ENCODE measurements at regions not wholly inside any gene's neighbourhood (a gene's known extent, or its start where the extent isn't known, plus 50 kb on each side); places are given as distances from the start of the nearest gene placed in this dataset.
"Not testable (repeated sequence)": the region's sequence is repeated elsewhere in the genome, so short reads cannot be mapped to it uniquely, and the experiment has no call there.

DNA sequence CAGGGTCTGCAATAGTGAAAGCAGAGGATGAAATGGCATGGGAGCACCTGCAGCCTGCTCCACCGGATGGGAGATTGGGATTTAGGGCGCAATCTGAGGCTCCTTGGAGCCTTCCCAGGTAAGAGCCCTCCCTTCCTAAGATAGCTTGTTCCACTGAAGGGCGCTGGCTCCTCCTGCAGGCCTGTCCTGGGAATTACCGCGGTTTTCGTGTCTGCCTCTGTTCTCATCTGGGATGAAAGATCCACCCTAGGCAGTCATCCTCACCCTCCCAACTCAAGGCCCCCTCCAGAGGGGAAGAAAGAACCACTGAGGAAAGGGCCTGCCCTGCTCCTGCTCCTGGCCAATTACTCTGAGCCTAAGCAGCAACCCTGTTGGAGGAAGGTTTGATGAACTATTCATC, 547.5 kb downstream of the SMARCA1 start:
- TF ChIP-seq, protein P1, sequence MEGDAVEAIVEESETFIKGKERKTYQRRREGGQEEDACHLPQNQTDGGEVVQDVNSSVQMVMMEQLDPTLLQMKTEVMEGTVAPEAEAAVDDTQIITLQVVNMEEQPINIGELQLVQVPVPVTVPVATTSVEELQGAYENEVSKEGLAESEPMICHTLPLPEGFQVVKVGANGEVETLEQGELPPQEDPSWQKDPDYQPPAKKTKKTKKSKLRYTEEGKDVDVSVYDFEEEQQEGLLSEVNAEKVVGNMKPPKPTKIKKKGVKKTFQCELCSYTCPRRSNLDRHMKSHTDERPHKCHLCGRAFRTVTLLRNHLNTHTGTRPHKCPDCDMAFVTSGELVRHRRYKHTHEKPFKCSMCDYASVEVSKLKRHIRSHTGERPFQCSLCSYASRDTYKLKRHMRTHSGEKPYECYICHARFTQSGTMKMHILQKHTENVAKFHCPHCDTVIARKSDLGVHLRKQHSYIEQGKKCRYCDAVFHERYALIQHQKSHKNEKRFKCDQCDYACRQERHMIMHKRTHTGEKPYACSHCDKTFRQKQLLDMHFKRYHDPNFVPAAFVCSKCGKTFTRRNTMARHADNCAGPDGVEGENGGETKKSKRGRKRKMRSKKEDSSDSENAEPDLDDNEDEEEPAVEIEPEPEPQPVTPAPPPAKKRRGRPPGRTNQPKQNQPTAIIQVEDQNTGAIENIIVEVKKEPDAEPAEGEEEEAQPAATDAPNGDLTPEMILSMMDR (IDR thresholded peaks at IDR 0.05; ENCODE audit: control insufficient read depth, insufficient read depth, low read depth, low read length, missing control alignments), result peak; percentile 34
- H3K4me3 ChIP-seq (ENCODE audit: control insufficient read depth, low read depth, low read length), result no peak overlapping the region
- no peak for DNase-seq (ENCODE audit: low read depth)

DNA sequence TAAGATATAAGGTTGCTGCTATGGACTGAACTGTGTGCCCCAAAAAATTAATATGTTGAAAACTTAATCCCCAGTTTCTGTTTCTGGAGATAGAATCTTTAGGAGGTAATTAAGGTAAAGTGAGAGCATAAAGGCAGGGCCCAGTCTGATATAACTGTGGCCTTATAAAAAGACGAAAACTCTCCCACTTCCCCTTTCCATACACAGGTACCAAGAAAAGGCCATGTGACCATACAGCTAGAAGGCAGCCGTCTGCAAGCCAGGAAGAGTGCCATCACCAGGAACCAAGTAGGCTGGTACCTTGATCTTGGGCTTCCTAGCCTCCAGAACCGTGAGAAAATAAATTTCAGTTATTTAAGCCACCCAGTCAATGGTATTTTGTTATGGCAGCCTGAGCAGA, 550.3 kb downstream of the SMARCA1 start:
- TF ChIP-seq, protein P1 (IDR thresholded peaks at IDR 0.05; ENCODE audit: control insufficient read depth, insufficient read depth, low read depth, low read length, missing control alignments), result no peak
- DNase-seq (ENCODE audit: low read depth), result no peak
- no peak overlapping the region for H3K4me3 ChIP-seq (ENCODE audit: control insufficient read depth, low read depth, low read length)

DNA sequence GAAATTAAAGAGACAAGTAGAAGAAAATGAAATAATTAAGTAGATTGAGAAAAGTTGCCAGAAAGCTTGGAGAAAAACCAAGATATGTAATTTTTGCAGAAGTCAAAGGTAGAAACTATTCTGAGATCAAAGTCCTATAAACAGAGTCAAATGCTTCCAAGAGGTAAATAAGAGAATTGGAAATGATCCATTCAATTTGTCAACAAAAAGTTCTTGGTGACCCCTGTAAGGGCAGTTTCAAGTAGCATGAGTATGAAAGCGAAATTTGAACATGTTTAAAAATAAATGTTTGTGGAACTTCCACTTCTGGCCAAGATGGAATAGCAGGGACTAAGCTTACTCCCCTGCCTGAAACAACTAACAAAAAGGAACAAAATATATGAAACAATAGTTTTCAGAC, 562.0 kb downstream of the SMARCA1 start:
- no peak overlapping the region for H3K4me3 ChIP-seq (ENCODE audit: control insufficient read depth, low read depth, low read length)
- TF ChIP-seq, protein P1 (IDR thresholded peaks at IDR 0.05; ENCODE audit: control insufficient read depth, insufficient read depth, low read depth, low read length, missing control alignments), result no peak
- DNase-seq (ENCODE audit: low read depth), result no peak

DNA sequence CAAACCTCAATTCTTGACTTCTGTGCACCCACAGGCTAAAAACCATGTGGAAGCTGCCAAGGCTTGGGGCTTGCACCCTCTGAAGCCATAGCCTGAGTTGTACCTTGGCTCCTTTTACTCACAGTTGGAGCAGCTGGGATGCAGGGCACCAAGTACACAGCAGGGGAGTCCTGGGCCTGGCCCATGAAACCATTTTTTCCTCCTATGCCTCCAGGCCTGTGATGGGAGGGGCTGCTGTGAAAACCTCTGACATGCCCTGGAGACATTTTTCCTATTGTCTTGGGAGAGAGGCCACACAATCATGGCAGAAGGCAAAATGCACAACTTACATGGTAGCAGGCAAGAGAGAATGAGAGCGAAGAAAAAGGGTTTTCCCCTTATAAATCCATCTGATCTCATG, 568.6 kb downstream of the SMARCA1 start:
- H3K4me3 ChIP-seq (ENCODE audit: control insufficient read depth, low read depth, low read length); DNase-seq (ENCODE audit: low read depth): not testable (repeated sequence)

DNA sequence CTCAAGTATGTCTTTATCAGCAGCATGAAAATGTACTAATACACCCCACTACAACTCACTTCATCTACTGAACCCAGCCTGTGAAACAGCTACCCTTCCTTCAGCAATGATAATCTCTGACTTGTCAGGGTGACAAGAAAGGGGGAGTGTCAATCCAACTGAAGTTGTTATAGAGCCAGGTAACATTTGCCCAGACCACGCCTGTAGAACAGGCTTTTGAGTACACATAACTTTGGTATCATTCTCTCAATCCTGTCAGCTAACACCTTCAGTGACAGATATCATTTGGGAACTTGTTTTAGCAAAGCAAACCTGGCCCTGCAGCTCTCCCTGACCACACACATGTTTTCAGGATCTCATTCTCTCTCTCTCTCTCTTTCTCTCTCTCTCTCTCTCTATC, 592.2 kb downstream of the SMARCA1 start:
- TF ChIP-seq, protein P1 (IDR thresholded peaks at IDR 0.05; ENCODE audit: control insufficient read depth, insufficient read depth, low read depth, low read length, missing control alignments), result no peak

DNA sequence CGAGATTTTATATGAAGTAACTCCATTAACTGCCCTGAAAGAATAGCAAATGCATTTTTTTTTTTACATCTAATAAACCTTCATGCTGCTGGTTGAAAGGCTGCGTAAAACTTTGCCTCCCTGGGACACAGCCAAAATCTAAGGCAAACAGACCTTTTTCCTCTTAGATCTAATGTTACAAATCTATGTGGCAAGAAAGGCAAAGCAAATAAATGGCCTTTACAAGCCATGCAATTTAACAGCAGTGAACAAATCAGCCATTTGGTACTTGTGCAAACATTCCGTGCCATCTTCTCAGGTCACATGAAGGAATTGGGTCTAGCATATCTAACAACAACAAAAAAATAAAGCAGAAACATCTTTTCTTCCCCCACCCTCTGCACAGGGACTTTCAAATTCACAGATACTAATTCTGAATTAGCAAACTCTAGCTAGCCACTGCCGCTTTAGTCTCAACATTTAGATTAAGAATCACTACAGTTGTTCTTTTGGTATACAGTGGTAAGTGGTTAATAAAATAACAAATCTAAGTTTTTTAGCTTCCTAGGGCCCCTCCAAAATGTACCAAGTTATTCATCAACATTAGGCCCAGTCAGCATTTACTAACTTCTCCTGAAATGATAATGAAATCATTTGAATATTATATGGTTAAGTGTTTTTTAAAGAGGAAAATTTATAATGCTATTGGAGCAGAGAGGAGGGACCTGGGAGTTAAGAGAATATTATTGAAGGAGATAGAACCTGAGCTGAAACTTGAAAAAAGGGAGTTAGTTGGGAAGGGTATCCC, 593.8 kb downstream of the SMARCA1 start:
- TF ChIP-seq, protein P1 (IDR thresholded peaks at IDR 0.05; ENCODE audit: control insufficient read depth, insufficient read depth, low read depth, low read length, missing control alignments), result no peak
- DNase-seq (ENCODE audit: low read depth), result no peak
- H3K4me3 ChIP-seq (ENCODE audit: control insufficient read depth, low read depth, low read length), result no peak overlapping the region

More for the DNA sequence above, 592.2 kb downstream of the SMARCA1 start:
- no peak for DNase-seq (ENCODE audit: low read depth)
- H3K4me3 ChIP-seq (ENCODE audit: control insufficient read depth, low read depth, low read length), result no peak overlapping the region

DNA sequence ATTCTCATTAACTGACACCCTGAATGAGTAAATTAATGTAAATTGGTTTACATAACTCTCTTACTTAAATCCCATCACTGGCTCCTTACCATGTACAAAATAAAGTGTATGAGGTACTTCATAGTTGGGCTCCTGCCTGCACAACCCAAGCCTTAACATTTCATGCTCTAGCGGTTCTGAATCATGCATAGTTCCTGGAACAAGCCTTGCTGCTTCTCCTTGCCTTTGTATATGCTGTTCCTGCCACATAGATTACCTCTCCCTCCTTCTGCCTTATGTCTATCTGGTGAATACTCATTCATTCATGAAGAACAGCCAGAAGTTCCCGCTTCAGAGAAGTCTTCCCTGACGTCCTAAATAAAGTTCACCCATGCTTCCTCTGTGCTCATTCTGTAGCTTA, 594.7 kb downstream of the SMARCA1 start:
- no peak overlapping the region for H3K4me3 ChIP-seq (ENCODE audit: control insufficient read depth, low read depth, low read length)
- no peak for DNase-seq (ENCODE audit: low read depth)
- TF ChIP-seq, protein P1 (IDR thresholded peaks at IDR 0.05; ENCODE audit: control insufficient read depth, insufficient read depth, low read depth, low read length, missing control alignments), result no peak

Data from AG09309 (cell line).